ENCODE measurements at regions not wholly inside any gene's neighbourhood (a gene's known extent, or its start where the extent isn't known, plus 50 kb on each side); places are given as distances from the start of the nearest gene placed in this dataset.
A peak's percentile ranks its signal among the peaks of the same experiment; 100 is the strongest.

DNA sequence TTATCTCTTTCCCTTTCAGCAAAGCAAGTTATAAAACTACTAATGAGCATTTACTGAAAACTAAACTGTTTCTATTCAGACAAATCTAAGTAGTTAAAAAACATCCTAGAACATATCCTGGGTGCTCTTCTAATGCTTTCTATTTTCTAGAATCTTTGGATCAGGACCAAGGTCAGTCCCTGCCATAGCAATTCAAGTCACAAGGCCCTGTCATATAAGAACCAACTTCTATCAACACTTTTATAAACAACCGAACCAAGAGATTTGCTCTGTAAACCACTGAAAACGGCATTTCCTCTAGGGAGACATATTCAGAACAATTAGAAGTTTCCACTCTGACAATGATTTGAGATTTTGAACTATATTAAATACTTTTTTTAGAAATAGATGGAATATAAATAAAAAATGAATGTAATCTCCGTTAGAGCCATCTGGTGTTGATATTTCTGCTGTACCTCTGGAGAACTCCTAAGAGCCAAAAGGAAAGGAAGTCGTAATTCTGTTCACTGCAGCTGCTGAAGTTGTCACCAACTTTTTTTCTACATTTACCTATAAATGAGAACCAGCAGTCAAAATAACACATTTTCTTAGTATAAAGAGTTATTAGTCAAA is 51.4 kb upstream of the LGSN start:
- H3K4me3 ChIP-seq (ENCODE audit: low read depth, low read length): no peak overlapping the region
- DNase-seq (ENCODE audit: low read depth): no peak
- TF ChIP-seq CTCF (IDR thresholded peaks at IDR 0.05; ENCODE audit: insufficient read depth, low read depth, low read length, missing control alignments): no peak

GRCh38 chr6:63372951-63373533 is 53.3 kb upstream of the LGSN start:
- TF ChIP-seq CTCF (IDR thresholded peaks at IDR 0.05; ENCODE audit: insufficient read depth, low read depth, low read length, missing control alignments): no peak
- no peak for DNase-seq (ENCODE audit: low read depth)
- no peak overlapping the region for H3K4me3 ChIP-seq (ENCODE audit: low read depth, low read length)

GRCh38 chr6:63389191-63389844 is 69.5 kb upstream of the LGSN start:
- no peak overlapping the region for H3K4me3 ChIP-seq (ENCODE audit: low read depth, low read length)
- no peak for TF ChIP-seq CTCF (IDR thresholded peaks at IDR 0.05; ENCODE audit: insufficient read depth, low read depth, low read length, missing control alignments)
- DNase-seq (ENCODE audit: low read depth): peak; percentile 22

- no peak for DNase-seq (ENCODE audit: low read depth)
- no peak for TF ChIP-seq CTCF (IDR thresholded peaks at IDR 0.05; ENCODE audit: insufficient read depth, low read depth, low read length, missing control alignments)
- no peak overlapping the region for H3K4me3 ChIP-seq (ENCODE audit: low read depth, low read length)
These were observed 71.6 kb upstream of the LGSN start for GRCh38 chr6:63391203-63391970.

DNA sequence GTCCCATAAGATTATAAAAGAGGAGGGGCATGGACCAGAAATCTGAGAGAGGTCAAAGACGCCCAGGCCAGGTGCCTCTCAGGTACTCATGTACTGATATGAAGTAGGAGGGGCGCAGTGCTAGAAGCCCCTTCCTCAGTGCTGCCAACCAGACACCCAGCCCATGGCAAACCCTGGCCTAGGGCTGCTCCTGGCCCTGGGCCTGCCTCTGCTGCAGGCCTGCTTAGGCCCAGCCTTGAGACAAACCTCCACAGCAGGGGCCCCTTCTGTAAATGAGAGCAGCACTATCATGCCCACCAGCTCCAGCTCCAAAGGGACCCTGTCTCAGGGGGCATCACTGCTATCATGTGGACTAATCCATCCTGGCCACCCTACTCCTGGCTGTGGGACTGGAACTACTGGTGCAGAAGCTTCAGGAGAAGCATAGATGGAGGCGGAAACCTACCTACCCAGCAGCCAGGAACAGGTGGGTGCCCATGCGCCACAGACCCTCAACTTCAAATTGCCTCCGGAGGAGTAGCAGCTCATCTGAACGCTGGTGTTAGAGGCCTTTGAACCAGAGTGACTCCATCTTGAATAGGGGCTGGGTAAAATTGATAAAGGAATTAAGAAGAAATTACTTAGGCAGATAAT is 72.4 kb upstream of the LGSN start:
- no peak for TF ChIP-seq CTCF (IDR thresholded peaks at IDR 0.05; ENCODE audit: insufficient read depth, low read depth, low read length, missing control alignments)
- no peak overlapping the region for H3K4me3 ChIP-seq (ENCODE audit: low read depth, low read length)
- DNase-seq (ENCODE audit: low read depth): no peak

DNA sequence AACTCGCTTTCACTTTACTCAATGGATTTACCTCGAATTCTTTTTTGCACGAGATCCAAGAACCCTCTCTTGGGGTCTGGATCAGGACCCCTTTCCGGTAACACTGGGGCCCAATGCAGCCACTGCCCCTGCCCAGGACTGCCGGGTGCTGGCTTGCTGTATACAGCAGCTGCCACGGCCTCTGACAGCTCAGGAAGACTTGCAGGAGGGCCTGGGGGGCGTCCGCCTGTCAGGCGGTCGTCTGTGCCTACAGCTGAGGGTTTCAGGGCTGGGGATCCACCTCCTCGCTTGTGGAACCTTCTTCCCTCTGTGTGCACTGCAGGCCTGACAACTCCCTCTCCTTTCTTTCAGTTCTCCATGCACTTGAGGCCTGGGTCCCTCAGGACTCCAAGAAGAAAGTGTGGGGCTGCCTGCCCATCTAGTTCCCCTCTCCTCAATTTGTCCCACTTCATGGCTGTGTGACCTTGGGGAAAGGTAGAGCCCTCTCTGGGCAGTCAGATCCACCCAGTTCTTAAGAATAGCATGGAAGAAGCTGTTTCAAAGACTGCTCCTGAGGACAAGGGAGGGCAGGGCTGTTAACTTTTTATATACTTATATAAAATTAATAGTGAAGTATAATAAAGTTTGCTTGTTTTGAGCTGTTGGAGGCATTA is 75.0 kb upstream of the LGSN start:
- no peak for TF ChIP-seq CTCF (IDR thresholded peaks at IDR 0.05; ENCODE audit: insufficient read depth, low read depth, low read length, missing control alignments)

More for the DNA sequence above, 75.0 kb upstream of the LGSN start:
- no peak for DNase-seq (ENCODE audit: low read depth)
- H3K4me3 ChIP-seq (ENCODE audit: low read depth, low read length): no peak overlapping the region
